ENCODE measurements at regions not wholly inside any gene's neighbourhood (a gene's known extent, or its start where the extent isn't known, plus 50 kb on each side); places are given as distances from the start of the nearest gene placed in this dataset.

- H2AFZ ChIP-seq (ENCODE audit: low read depth) = no peak overlapping the region
- H3K4me1 ChIP-seq (ENCODE audit: low read depth, poor library complexity, severe bottlenecking) = no peaks in the 10 kb centered on the region
Measured at GRCh38 chr5:72565513-72566289, 58.5 kb upstream of the ZNF366 start.

GRCh38 chr5:72562717-72563116 is 55.5 kb upstream of the ZNF366 start:
- Histone ChIP-seq H3K36me3 (ENCODE audit: insufficient read depth) (no peaks in the 10 kb centered on the region), H3K79me2 (ENCODE audit: insufficient read depth, low read depth) (no peaks in the 10 kb centered on the region), H3K27ac (no peak overlapping the region), H3K4me1 (ENCODE audit: low read depth, poor library complexity, severe bottlenecking) (no peaks in the 10 kb centered on the region), H3K27me3 (ENCODE audit: insufficient read depth, low read depth) (no peaks in the 10 kb centered on the region), H2AFZ (ENCODE audit: low read depth) (no peak overlapping the region), H4K20me1 (ENCODE audit: insufficient read depth) (no peaks in the 10 kb centered on the region), H3K9ac (no peak overlapping the region), H3K4me3 (IDR thresholded peaks at IDR 0.05; ENCODE audit: insufficient read depth, low read depth, low read length) (no peak overlapping the region), H3K4me2 (no peak overlapping the region)
- no peak for TF ChIP-seq CTCF (conservative IDR thresholded peaks at IDR 0.05; ENCODE audit: low read depth, low read length)

More at GRCh38 chr5:72565513-72566289, 58.5 kb upstream of the ZNF366 start:
- Histone ChIP-seq H3K79me2 (ENCODE audit: insufficient read depth, low read depth) (no peaks in the 10 kb centered on the region), H3K4me3 (IDR thresholded peaks at IDR 0.05; ENCODE audit: insufficient read depth, low read depth, low read length) (no peak overlapping the region), H3K27ac (no peak overlapping the region), H3K27me3 (ENCODE audit: insufficient read depth, low read depth) (no peaks in the 10 kb centered on the region), H3K9ac (no peak overlapping the region), H3K4me2 (no peak overlapping the region), H3K36me3 (ENCODE audit: insufficient read depth) (no peaks in the 10 kb centered on the region), H4K20me1 (ENCODE audit: insufficient read depth) (no peaks in the 10 kb centered on the region)
- TF ChIP-seq CTCF (conservative IDR thresholded peaks at IDR 0.05; ENCODE audit: low read depth, low read length) = no peak

GRCh38 chr5:72561148-72561972 is 54.1 kb upstream of the ZNF366 start:
- no peak overlapping the region for H2AFZ ChIP-seq (ENCODE audit: low read depth)
- no peak for TF ChIP-seq CTCF (conservative IDR thresholded peaks at IDR 0.05; ENCODE audit: low read depth, low read length)
- H3K27ac ChIP-seq = no peak overlapping the region
- no peaks in the 10 kb centered on the region for H4K20me1 ChIP-seq (ENCODE audit: insufficient read depth)
- H3K9ac ChIP-seq = no peak overlapping the region
- no peaks in the 10 kb centered on the region for H3K27me3 ChIP-seq (ENCODE audit: insufficient read depth, low read depth)
- H3K4me2 ChIP-seq = no peak overlapping the region
- no peaks in the 10 kb centered on the region for H3K79me2 ChIP-seq (ENCODE audit: insufficient read depth, low read depth)
- H3K4me3 ChIP-seq (IDR thresholded peaks at IDR 0.05; ENCODE audit: insufficient read depth, low read depth, low read length) = no peak overlapping the region
- H3K4me1 ChIP-seq (ENCODE audit: low read depth, poor library complexity, severe bottlenecking) = no peaks in the 10 kb centered on the region
- H3K36me3 ChIP-seq (ENCODE audit: insufficient read depth) = no peaks in the 10 kb centered on the region

- H3K27me3 ChIP-seq (ENCODE audit: insufficient read depth, low read depth) = no peaks in the 10 kb centered on the region
- H3K36me3 ChIP-seq (ENCODE audit: insufficient read depth) = no peaks in the 10 kb centered on the region
- no peak overlapping the region for H3K4me3 ChIP-seq (IDR thresholded peaks at IDR 0.05; ENCODE audit: insufficient read depth, low read depth, low read length)
- no peak overlapping the region for H2AFZ ChIP-seq (ENCODE audit: low read depth)
- no peak overlapping the region for H3K4me2 ChIP-seq
- H3K4me1 ChIP-seq (ENCODE audit: low read depth, poor library complexity, severe bottlenecking) = no peaks in the 10 kb centered on the region
- no peaks in the 10 kb centered on the region for H3K79me2 ChIP-seq (ENCODE audit: insufficient read depth, low read depth)
- no peak for TF ChIP-seq CTCF (conservative IDR thresholded peaks at IDR 0.05; ENCODE audit: low read depth, low read length)
- H4K20me1 ChIP-seq (ENCODE audit: insufficient read depth) = no peaks in the 10 kb centered on the region
- H3K9ac ChIP-seq = no peak overlapping the region
- no peak overlapping the region for H3K27ac ChIP-seq
Measured at GRCh38 chr5:72559866-72560766, 52.9 kb upstream of the ZNF366 start.
